ENCODE measurements at regions not wholly inside any gene's neighbourhood (a gene's known extent, or its start where the extent isn't known, plus 50 kb on each side); places are given as distances from the start of the nearest gene placed in this dataset.

DNA sequence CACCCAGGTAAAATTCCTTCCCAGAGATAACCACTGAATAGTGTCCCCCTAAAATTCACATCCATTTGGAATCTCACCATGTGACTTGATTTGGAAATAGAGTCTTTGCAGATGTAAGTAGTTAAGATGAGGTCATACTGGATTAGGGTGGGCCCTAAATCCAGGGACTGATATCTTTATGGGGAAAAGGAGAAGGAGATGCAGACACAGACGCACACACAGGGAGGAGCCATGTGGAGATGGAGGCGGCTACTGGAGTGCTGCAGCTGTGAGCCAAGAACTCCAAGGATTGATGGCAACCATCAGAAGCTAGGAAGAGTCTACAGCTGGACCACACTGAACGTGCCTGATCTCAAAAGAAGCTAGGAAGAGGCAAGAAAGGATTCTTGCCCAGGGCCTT is 96.6 kb upstream of the SRD5A3 start:
- Histone ChIP-seq H3K27me3 (no peaks in the 10 kb centered on the region), H3K4me1 (no peaks in the 10 kb centered on the region), H3K4me3 (no peak overlapping the region), H3K9me3 (no peaks in the 10 kb centered on the region), H3K27ac (no peak overlapping the region), H3K36me3 (no peaks in the 10 kb centered on the region)
- DNase-seq = no peak
- intact Hi-C loops (cut with DNase I; ENCODE audit: low total_unique reads) (no loop called here), in situ Hi-C loops (cut with MboI; ENCODE audit: low sequenced_read_pairs in 4 of 4) (no loop called here)
- no peak for ATAC-seq
- TF ChIP-seq CTCF (IDR thresholded peaks at IDR 0.05 in 4 of 5, conservative IDR thresholded peaks at IDR 0.05 in 1 of 5) (no peak), POLR2A (IDR thresholded peaks at IDR 0.05) (no peak)

- H3K4me3 ChIP-seq = no peak overlapping the region
- intact Hi-C loops (cut with DNase I; ENCODE audit: low total_unique reads) (no loop called here), in situ Hi-C loops (cut with MboI; ENCODE audit: low sequenced_read_pairs in 4 of 4) (no loop called here)
- no peaks in the 10 kb centered on the region for H3K9me3 ChIP-seq
- H3K36me3 ChIP-seq = no peaks in the 10 kb centered on the region
- no peaks in the 10 kb centered on the region for H3K4me1 ChIP-seq
- H3K27ac ChIP-seq = no peak overlapping the region
- DNase-seq = no peak
- TF ChIP-seq CTCF (IDR thresholded peaks at IDR 0.05 in 4 of 5, conservative IDR thresholded peaks at IDR 0.05 in 1 of 5) (no peak), POLR2A (IDR thresholded peaks at IDR 0.05) (no peak)
- ATAC-seq = no peak
- no peaks in the 10 kb centered on the region for H3K27me3 ChIP-seq
Measured at GRCh38 chr4:55251342-55251741, 94.7 kb upstream of the SRD5A3 start.

- intact Hi-C loops (cut with DNase I; ENCODE audit: low total_unique reads) = no loop called here
- Histone ChIP-seq H3K4me3 (no peak overlapping the region), H3K27me3 (no peaks in the 10 kb centered on the region), H3K4me1 (no peaks in the 10 kb centered on the region), H3K36me3 (no peaks in the 10 kb centered on the region), H3K27ac (no peak overlapping the region), H3K9me3 (no peaks in the 10 kb centered on the region)
- ATAC-seq = no peak
- TF ChIP-seq POLR2A (IDR thresholded peaks at IDR 0.05) = no peak
- no peak for TF ChIP-seq CTCF (IDR thresholded peaks at IDR 0.05 in 4 of 5, conservative IDR thresholded peaks at IDR 0.05 in 1 of 5)
- DNase-seq = no peak
- in situ Hi-C loops (cut with MboI; ENCODE audit: low sequenced_read_pairs in 4 of 4) = no loop called here
Measured at GRCh38 chr4:55251896-55252295, 94.1 kb upstream of the SRD5A3 start.

DNA sequence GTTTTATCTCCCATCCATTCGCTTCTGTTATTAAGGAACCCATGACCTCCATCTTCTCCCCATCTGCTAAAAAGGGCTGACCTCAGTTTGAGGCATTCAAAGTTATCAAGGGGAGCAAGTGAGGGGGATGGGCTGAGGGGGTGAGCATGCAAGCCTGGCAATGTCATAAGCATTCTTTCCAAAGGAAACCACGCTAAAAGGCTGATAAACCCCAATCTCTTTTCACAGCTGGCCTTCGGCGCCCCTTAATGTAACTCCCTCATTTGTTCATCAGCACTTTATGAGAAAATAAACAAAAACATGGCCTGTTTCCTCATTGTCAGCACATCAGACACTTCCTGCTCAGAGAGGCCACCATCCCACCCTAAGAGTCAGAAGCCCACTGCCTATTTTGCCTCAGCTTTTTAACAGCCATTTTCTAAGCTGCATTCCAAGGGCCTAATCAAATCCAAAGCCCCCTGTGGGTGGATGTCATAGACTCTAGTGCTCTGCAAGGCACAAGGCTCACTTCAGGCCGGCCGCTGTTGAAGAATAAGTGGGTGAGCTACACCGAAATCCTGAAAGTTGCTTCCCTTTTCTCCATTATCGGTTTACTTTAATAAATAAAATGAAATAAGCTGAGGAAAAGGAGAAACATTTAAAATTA is 92.0 kb upstream of the SRD5A3 start:
- intact Hi-C loops (cut with DNase I; ENCODE audit: low total_unique reads) = no loop called here
- TF ChIP-seq POLR2A (IDR thresholded peaks at IDR 0.05) (no peak), CTCF (IDR thresholded peaks at IDR 0.05 in 4 of 5, conservative IDR thresholded peaks at IDR 0.05 in 1 of 5) (no peak)
- H3K4me3 ChIP-seq = no peak overlapping the region
- in situ Hi-C loops (cut with MboI; ENCODE audit: low sequenced_read_pairs in 4 of 4) = no loop called here
- no peak overlapping the region for H3K27ac ChIP-seq
- no peaks in the 10 kb centered on the region for H3K9me3 ChIP-seq
- no peaks in the 10 kb centered on the region for H3K36me3 ChIP-seq
- no peak for ATAC-seq
- DNase-seq = no peak
- no peaks in the 10 kb centered on the region for H3K27me3 ChIP-seq
- H3K4me1 ChIP-seq = no peaks in the 10 kb centered on the region

DNA sequence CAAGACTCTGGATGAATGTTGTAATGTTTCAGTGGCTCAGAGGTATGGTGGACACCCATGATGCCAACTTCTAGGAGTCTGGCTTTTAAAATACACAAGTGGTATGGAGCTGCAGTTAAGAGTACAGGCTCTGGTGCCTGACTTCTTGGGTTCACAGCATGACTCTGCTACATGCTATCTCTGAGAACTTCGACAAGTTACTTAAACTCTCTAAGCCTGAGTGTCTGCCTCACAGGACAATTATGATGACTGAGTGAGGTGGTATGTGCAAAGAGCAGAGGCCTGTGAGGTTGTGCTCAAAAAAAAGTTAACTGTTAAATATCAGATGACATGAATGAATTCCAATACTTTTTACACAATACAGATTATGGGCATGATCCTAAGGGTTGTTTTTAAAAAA is 90.9 kb upstream of the SRD5A3 start:
- in situ Hi-C loops (cut with MboI; ENCODE audit: low sequenced_read_pairs in 4 of 4) = no loop called here
- intact Hi-C loops (cut with DNase I; ENCODE audit: low total_unique reads) = no loop called here

More for the DNA sequence above, 90.9 kb upstream of the SRD5A3 start:
- no peak for DNase-seq
- H3K4me1 ChIP-seq = no peaks in the 10 kb centered on the region
- TF ChIP-seq CTCF (IDR thresholded peaks at IDR 0.05 in 4 of 5, conservative IDR thresholded peaks at IDR 0.05 in 1 of 5) (no peak), POLR2A (IDR thresholded peaks at IDR 0.05) (no peak)
- no peaks in the 10 kb centered on the region for H3K36me3 ChIP-seq
- H3K27ac ChIP-seq = no peak overlapping the region
- no peaks in the 10 kb centered on the region for H3K27me3 ChIP-seq
- H3K9me3 ChIP-seq = no peaks in the 10 kb centered on the region
- no peak overlapping the region for H3K4me3 ChIP-seq
- ATAC-seq = no peak
